ENCODE measurements at regions not wholly inside any gene's neighbourhood (a gene's known extent, or its start where the extent isn't known, plus 50 kb on each side); places are given as distances from the start of the nearest gene placed in this dataset.
A peak's percentile ranks its signal among the peaks of the same experiment; 100 is the strongest.

- FAIRE-seq (no peak), DNase-seq (ENCODE audit: low read depth, low spot score) (no peak)
- H3K4me3 ChIP-seq (ENCODE audit: control insufficient read depth in 2 of 3, extremely low read depth in 1 of 3, insufficient read depth in 2 of 3, low read depth in 1 of 3, low read length in 3 of 3), result no peak overlapping the region
- dilution Hi-C loops (cut with MboI; ENCODE audit: extremely low pct_ligation_motif_present, low sequenced_read_pairs), result no loop called here
- H4K20me1 ChIP-seq (ENCODE audit: control insufficient read depth, extremely low read depth, insufficient read depth, low read length), result no peaks in the 10 kb centered on the region
- H3K4me1 ChIP-seq (ENCODE audit: control insufficient read depth, extremely low read depth, insufficient read depth, low read length), result no peaks in the 10 kb centered on the region
- H3K27me3 ChIP-seq (ENCODE audit: control insufficient read depth, extremely low read depth, insufficient read depth, low read length), result no peaks in the 10 kb centered on the region
- H3K79me2 ChIP-seq (ENCODE audit: control insufficient read depth, insufficient read depth, low read length), result no peaks in the 10 kb centered on the region
- H3K9ac ChIP-seq (ENCODE audit: control insufficient read depth, extremely low read depth, insufficient read depth, low read length), result no peak overlapping the region
- H3K27ac ChIP-seq (ENCODE audit: control insufficient read depth, insufficient read depth, low read length), result no peak overlapping the region
- no peak for TF ChIP-seq CTCF (optimal IDR thresholded peaks at IDR 0.05 in 1 of 3, IDR thresholded peaks at IDR 0.05 in 1 of 3, conservative IDR thresholded peaks at IDR 0.05 in 1 of 3; ENCODE audit: extremely low read depth in 1 of 3, insufficient read depth in 2 of 3, low read length in 3 of 3)
- no peak for TF ChIP-seq EZH2 (IDR thresholded peaks at IDR 0.05; ENCODE audit: low read length)
- H3K9me3 ChIP-seq (ENCODE audit: control insufficient read depth, low read depth, low read length), result no peaks in the 10 kb centered on the region
- no peak overlapping the region for H2AFZ ChIP-seq (ENCODE audit: control insufficient read depth, low read length)
- no peaks in the 10 kb centered on the region for H3K9me1 ChIP-seq (ENCODE audit: control insufficient read depth, extremely low read depth, insufficient read depth, low read length)
- no peaks in the 10 kb centered on the region for H3K36me3 ChIP-seq (ENCODE audit: control insufficient read depth in 2 of 2, extremely low read depth in 1 of 2, insufficient read depth in 2 of 2, low read length in 2 of 2)
- H3K4me2 ChIP-seq (ENCODE audit: control insufficient read depth, extremely low read depth, insufficient read depth, low read depth, low read length), result no peak overlapping the region
These were observed 399.9 kb downstream of the NDFIP2 start for GRCh38 chr13:79880818-79881217.

GRCh38 chr13:79874396-79875360 is 393.7 kb downstream of the NDFIP2 start:
- peak in 1 of 3 experiments; percentile 18 for TF ChIP-seq CTCF (optimal IDR thresholded peaks at IDR 0.05 in 1 of 3, IDR thresholded peaks at IDR 0.05 in 1 of 3, conservative IDR thresholded peaks at IDR 0.05 in 1 of 3; ENCODE audit: extremely low read depth in 1 of 3, insufficient read depth in 2 of 3, low read length in 3 of 3)
- no peak for TF ChIP-seq EZH2 (IDR thresholded peaks at IDR 0.05; ENCODE audit: low read length)
- DNase-seq (ENCODE audit: low read depth, low spot score), result peak; percentile 13
- no peak overlapping the region for H3K9ac ChIP-seq (ENCODE audit: control insufficient read depth, extremely low read depth, insufficient read depth, low read length)
- dilution Hi-C loops (cut with MboI; ENCODE audit: extremely low pct_ligation_motif_present, low sequenced_read_pairs), result no loop called here
- no peaks in the 10 kb centered on the region for H3K9me1 ChIP-seq (ENCODE audit: control insufficient read depth, extremely low read depth, insufficient read depth, low read length)
- H4K20me1 ChIP-seq (ENCODE audit: control insufficient read depth, extremely low read depth, insufficient read depth, low read length), result no peaks in the 10 kb centered on the region
- no peaks in the 10 kb centered on the region for H3K9me3 ChIP-seq (ENCODE audit: control insufficient read depth, low read depth, low read length)
- no peak overlapping the region for H3K4me3 ChIP-seq (ENCODE audit: control insufficient read depth in 2 of 3, extremely low read depth in 1 of 3, insufficient read depth in 2 of 3, low read depth in 1 of 3, low read length in 3 of 3)
- no peaks in the 10 kb centered on the region for H3K27me3 ChIP-seq (ENCODE audit: control insufficient read depth, extremely low read depth, insufficient read depth, low read length)
- no peaks in the 10 kb centered on the region for H3K36me3 ChIP-seq (ENCODE audit: control insufficient read depth in 2 of 2, extremely low read depth in 1 of 2, insufficient read depth in 2 of 2, low read length in 2 of 2)
- no peaks in the 10 kb centered on the region for H3K79me2 ChIP-seq (ENCODE audit: control insufficient read depth, insufficient read depth, low read length)
- peak overlapping the region; percentile 12 for H2AFZ ChIP-seq (ENCODE audit: control insufficient read depth, low read length)
- FAIRE-seq, result no peak
- H3K4me1 ChIP-seq (ENCODE audit: control insufficient read depth, extremely low read depth, insufficient read depth, low read length), result peaks cover 11% of the 10 kb centered on the region
- peak overlapping the region; percentile 37 for H3K27ac ChIP-seq (ENCODE audit: control insufficient read depth, insufficient read depth, low read length)
- no peak overlapping the region for H3K4me2 ChIP-seq (ENCODE audit: control insufficient read depth, extremely low read depth, insufficient read depth, low read depth, low read length)

Measured in keratinocyte (primary cell).